Left ventricle myocardium inferior (tissue), 1 donor: ENCODE measurements at regions not wholly inside any gene's neighbourhood (a gene's known extent, or its start where the extent isn't known, plus 50 kb on each side); places are given as distances from the start of the nearest gene placed in this dataset.

Source experiments
- DNase-seq: peaks from one replicate; pipeline ENCODE4 v3.0.0-alpha.2; 2020
- H3K27ac ChIP-seq: fragments of 200-600 bp; replicated peaks from 2 replicates; pipeline ENCODE4 v1.8.0; 2021
- H3K27me3 ChIP-seq: fragments of 200-600 bp; 2 replicates; pipeline ENCODE4 v1.8.0; 2021; ENCODE audit warnings: low read depth
- H3K36me3 ChIP-seq: fragments of 200-600 bp; 2 replicates; pipeline ENCODE4 v1.8.0; 2021
- H3K4me1 ChIP-seq: fragments of 200-600 bp; 2 replicates; pipeline ENCODE4 v1.8.0; 2021
- H3K4me3 ChIP-seq: fragments of 200-600 bp; 2 replicates; pipeline ENCODE4 v1.8.0; 2021; ENCODE audit warnings: mild to moderate bottlenecking, moderate library complexity
- H3K9me3 ChIP-seq: fragments of 200-600 bp; replicated peaks from 2 replicates; pipeline ENCODE4 v1.8.0; 2021
- intact Hi-C: fragments of 100-400 bp; cut with micrococcal nuclease; formaldehyde crosslinking; loops from one replicate; pipeline ENCODE4 v1.11.0; 2022
- TF ChIP-seq, protein P1 (sequence below): fragments of 200-600 bp; IDR thresholded peaks from 2 replicates; pipeline ENCODE4 v1.8.0; 2021; ENCODE audit warnings: antibody characterized with exemption, mild to moderate bottlenecking, borderline replicate concordance
- donor health status: DM: no; HTN: yes; CAD: no; lungs with severe emphysema.

DNA sequence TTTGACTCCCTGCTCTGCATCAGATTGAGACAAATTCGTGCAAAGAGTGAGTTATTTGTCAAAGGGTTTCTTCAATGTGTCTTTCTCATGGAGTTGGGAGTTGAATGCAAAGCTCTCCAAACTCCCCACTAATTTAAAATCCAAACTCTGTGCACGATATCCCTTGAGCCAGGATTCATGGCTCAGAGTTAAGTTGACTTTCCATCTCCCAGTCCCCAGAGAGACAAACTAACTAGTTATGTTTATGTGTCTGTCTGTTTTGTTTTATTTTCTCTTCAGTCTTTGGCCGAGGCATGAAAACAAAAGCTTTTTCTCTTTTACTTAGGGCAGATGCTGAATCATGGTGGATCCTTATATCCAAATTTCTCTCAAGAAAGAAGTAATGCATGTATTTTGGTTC, 570.0 kb upstream of the CDH5 start:
- no peak for DNase-seq
- Histone ChIP-seq H3K4me1 (no peaks in the 10 kb centered on the region), H3K27ac (no peak overlapping the region), H3K9me3 (no peaks in the 10 kb centered on the region), H3K27me3 (peaks cover 7% of the 10 kb centered on the region), H3K36me3 (no peaks in the 10 kb centered on the region), H3K4me3 (no peak overlapping the region)
- TF ChIP-seq, protein P1, sequence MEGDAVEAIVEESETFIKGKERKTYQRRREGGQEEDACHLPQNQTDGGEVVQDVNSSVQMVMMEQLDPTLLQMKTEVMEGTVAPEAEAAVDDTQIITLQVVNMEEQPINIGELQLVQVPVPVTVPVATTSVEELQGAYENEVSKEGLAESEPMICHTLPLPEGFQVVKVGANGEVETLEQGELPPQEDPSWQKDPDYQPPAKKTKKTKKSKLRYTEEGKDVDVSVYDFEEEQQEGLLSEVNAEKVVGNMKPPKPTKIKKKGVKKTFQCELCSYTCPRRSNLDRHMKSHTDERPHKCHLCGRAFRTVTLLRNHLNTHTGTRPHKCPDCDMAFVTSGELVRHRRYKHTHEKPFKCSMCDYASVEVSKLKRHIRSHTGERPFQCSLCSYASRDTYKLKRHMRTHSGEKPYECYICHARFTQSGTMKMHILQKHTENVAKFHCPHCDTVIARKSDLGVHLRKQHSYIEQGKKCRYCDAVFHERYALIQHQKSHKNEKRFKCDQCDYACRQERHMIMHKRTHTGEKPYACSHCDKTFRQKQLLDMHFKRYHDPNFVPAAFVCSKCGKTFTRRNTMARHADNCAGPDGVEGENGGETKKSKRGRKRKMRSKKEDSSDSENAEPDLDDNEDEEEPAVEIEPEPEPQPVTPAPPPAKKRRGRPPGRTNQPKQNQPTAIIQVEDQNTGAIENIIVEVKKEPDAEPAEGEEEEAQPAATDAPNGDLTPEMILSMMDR = no peak
- intact Hi-C loops = no loop called here

DNA sequence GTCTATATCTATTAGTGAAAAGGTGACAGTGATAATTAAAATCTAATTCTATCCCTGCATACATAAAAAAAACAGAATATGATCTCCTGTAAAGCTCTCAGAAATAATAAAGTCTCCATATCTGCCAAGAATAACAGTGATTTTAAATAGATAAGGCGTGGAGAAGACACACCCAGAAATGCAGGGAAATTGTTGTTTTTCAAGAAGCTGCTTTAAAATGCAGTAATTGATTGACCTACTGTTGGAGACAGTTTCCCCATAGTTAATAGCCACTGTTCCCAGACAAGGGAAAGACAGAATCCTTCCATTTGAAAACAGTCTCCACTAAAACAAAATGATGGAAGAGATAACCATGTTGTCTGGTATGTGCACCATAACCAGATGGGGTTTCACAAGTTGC, 571.5 kb upstream of the CDH5 start:
- intact Hi-C loops = no loop called here
- Histone ChIP-seq H3K27ac (no peak overlapping the region), H3K36me3 (no peaks in the 10 kb centered on the region), H3K27me3 (peaks cover 7% of the 10 kb centered on the region), H3K4me1 (no peaks in the 10 kb centered on the region), H3K4me3 (no peak overlapping the region), H3K9me3 (no peaks in the 10 kb centered on the region)
- TF ChIP-seq, protein P1 = no peak
- DNase-seq = no peak

DNA sequence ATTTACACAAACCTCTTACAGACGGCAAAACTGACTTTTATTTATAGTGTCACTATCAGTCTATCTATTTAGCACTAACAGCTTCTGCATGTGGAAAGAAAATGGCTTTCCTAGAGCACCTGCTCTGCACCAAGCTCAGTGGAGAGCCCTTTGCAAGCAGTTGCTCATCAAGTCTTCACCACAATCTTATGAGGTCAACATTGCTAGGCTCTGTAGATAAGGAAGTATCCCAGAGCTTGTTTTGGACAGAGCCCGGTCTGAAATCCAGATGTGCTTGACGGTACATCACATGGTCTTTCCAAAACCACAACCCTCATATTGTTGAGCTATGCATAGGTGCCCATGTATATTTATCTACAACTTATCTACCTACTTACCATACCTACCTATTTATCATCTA, 572.7 kb upstream of the CDH5 start:
- no peak overlapping the region for H3K4me3 ChIP-seq
- peaks cover 7% of the 10 kb centered on the region for H3K27me3 ChIP-seq
- H3K9me3 ChIP-seq = no peaks in the 10 kb centered on the region
- DNase-seq = no peak
- TF ChIP-seq, protein P1 = no peak
- H3K4me1 ChIP-seq = no peaks in the 10 kb centered on the region
- intact Hi-C loops = no loop called here
- no peaks in the 10 kb centered on the region for H3K36me3 ChIP-seq
- no peak overlapping the region for H3K27ac ChIP-seq

DNA sequence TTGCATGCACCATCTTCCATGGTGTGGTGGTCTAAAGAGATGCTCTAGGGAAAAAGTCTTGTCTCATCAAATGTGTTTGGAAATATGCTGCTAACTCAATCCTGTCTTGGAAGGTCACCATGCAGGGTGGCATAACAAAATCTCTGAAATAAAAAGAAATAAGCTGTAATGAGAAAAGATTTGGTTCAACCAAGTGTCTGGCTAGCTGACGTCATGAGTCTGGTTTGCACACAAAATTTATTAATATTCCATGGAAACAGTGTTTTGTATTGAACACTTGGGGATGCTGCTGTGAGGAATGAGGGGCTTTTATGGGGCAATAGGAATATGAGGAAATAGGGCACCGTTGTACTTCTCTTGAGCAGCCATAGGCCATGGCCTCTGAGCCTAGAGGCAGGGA, 575.7 kb upstream of the CDH5 start:
- H3K27ac ChIP-seq = no peak overlapping the region
- H3K27me3 ChIP-seq = peaks cover 7% of the 10 kb centered on the region
- H3K9me3 ChIP-seq = no peaks in the 10 kb centered on the region
- TF ChIP-seq, protein P1 = no peak
- intact Hi-C loops = no loop called here
- no peak overlapping the region for H3K4me3 ChIP-seq
- no peaks in the 10 kb centered on the region for H3K4me1 ChIP-seq
- DNase-seq = no peak
- H3K36me3 ChIP-seq = no peaks in the 10 kb centered on the region

DNA sequence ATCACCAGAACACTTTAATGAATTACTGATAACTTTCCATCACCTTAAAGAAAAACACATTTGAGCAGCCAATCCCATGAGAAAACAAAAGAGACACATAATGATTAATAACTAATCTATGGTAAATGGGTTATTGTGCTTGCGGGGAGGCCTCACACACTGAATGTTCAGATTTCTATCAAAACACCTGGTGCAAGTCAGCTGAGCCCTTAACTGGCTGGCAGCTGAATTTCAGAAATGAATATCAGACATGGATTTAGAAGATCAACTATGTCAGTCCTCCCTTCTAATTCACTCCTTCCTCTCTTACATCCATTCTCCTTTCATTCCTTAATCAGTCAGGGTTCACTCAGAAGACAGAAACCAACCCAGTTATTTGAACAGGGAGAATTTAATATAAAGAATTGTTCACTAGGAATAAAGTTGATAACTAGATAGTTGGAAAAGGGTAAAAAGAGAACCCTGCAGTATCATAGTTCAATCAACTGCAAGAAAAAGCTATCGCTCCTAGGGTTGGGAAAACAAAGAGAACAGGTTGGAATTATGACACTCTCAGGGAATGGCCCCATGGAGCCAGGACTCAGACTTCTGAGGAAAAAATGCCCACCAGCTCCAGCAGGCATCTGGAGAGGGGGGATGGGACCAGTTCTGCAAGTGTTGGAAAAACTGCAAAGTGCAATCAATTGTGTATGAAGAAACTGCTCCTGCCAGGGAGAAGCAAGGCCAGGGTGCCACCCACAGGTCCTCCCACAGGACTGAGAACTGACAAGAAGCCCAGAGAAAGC, 577.1 kb upstream of the CDH5 start:
- no peaks in the 10 kb centered on the region for H3K36me3 ChIP-seq
- H3K27me3 ChIP-seq = peaks cover 11% of the 10 kb centered on the region
- no peak overlapping the region for H3K27ac ChIP-seq
- H3K4me1 ChIP-seq = no peaks in the 10 kb centered on the region
- DNase-seq = no peak
- no peak overlapping the region for H3K4me3 ChIP-seq
- intact Hi-C loops = no loop called here
- no peaks in the 10 kb centered on the region for H3K9me3 ChIP-seq
- TF ChIP-seq, protein P1 = no peak
